Upper lobe of left lung (tissue), 4 donors: ENCODE measurements at regions not wholly inside any gene's neighbourhood (a gene's known extent, or its start where the extent isn't known, plus 50 kb on each side); places are given as distances from the start of the nearest gene placed in this dataset.

ENCODE experiments used
- POLR2A ChIP-seq, 4 donors: fragments of 450-650 bp; IDR thresholded peaks; one replicate each; pipeline ENCODE4 v1.5.1; 2016 to 2017; ENCODE audit warnings: antibody characterized with exemption in 4 of 4, mild to moderate bottlenecking in 2 of 4
- POLR2AphosphoS5 ChIP-seq, 2 donors: sonication (generic); formaldehyde crosslinking; IDR thresholded peaks; one replicate each; pipeline ENCODE4 v1.5.1; 2017; ENCODE audit warnings: antibody characterized with exemption in 2 of 2
- TF ChIP-seq, protein P1 (sequence below), 6 experiments: fragments of 450-650 bp in 4 of 6; fragments of 200-600 bp in 2 of 6; sonication (generic) in 2 of 6; IDR thresholded peaks; one replicate each; pipeline ENCODE4 v1.5.1; 2016 to 2019; ENCODE audit warnings: antibody characterized with exemption in 6 of 6

- TF ChIP-seq POLR2A (IDR thresholded peaks at IDR 0.05) (no peak), POLR2AphosphoS5 (IDR thresholded peaks at IDR 0.05) (no peak)
- TF ChIP-seq, protein P1, sequence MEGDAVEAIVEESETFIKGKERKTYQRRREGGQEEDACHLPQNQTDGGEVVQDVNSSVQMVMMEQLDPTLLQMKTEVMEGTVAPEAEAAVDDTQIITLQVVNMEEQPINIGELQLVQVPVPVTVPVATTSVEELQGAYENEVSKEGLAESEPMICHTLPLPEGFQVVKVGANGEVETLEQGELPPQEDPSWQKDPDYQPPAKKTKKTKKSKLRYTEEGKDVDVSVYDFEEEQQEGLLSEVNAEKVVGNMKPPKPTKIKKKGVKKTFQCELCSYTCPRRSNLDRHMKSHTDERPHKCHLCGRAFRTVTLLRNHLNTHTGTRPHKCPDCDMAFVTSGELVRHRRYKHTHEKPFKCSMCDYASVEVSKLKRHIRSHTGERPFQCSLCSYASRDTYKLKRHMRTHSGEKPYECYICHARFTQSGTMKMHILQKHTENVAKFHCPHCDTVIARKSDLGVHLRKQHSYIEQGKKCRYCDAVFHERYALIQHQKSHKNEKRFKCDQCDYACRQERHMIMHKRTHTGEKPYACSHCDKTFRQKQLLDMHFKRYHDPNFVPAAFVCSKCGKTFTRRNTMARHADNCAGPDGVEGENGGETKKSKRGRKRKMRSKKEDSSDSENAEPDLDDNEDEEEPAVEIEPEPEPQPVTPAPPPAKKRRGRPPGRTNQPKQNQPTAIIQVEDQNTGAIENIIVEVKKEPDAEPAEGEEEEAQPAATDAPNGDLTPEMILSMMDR (IDR thresholded peaks at IDR 0.05), result no peak
Measured at GRCh38 chr9:78507037-78507436, 210.1 kb downstream of the PSAT1 start.
